HepG2 (cell line): ENCODE measurements at regions not wholly inside any gene's neighbourhood (a gene's known extent, or its start where the extent isn't known, plus 50 kb on each side); places are given as distances from the start of the nearest gene placed in this dataset.

Experiments
- CTCF ChIP-seq: sonication (generic); formaldehyde crosslinking; IDR thresholded peaks from 2 replicates; pipeline ENCODE4 v1.5.0; 2020; ENCODE audit warnings: mild to moderate bottlenecking, missing genetic modification reagents, moderate library complexity
- EP300 ChIP-seq, 3 experiments: sonication (generic) in 1 of 3; formaldehyde crosslinking in 1 of 3; IDR thresholded peaks; 2 replicates each; pipeline versions ENCODE4 v1.5.1 to v1.6.1; 2011 to 2020; ENCODE audit warnings: low read depth in 2 of 3, low read length in 2 of 3, borderline replicate concordance in 1 of 3, improper control_type of control experiment in 1 of 3, mild to moderate bottlenecking in 1 of 3, missing genetic modification reagents in 1 of 3, moderate library complexity in 1 of 3
- EZH2 ChIP-seq: conservative IDR thresholded peaks from 2 replicates; pipeline ENCODE4 v1.6.1; 2012; ENCODE audit warnings: mild to moderate bottlenecking, low read depth, low read length, moderate library complexity
- KLF11 ChIP-seq: IDR thresholded peaks from 2 replicates; pipeline ENCODE4 v1.6.1; 2016; ENCODE audit warnings: missing compliant biosample characterization
- POLR2A ChIP-seq, 2 experiments: IDR thresholded peaks; 2 replicates each; pipeline ENCODE4 v1.6.1; 2011; ENCODE audit warnings: low read depth in 2 of 2, low read length in 2 of 2, mild to moderate bottlenecking in 1 of 2, moderate library complexity in 1 of 2; ENCODE audit not compliant: insufficient read depth in 1 of 2
- RFXANK ChIP-seq: IDR thresholded peaks from 2 replicates; pipeline ENCODE4 v1.6.1; 2016
- TAF1 ChIP-seq: sonication (generic); formaldehyde crosslinking; IDR thresholded peaks from 2 replicates; pipeline ENCODE4 v1.4.0; 2020; ENCODE audit warnings: missing genetic modification reagents
- TRIM24 ChIP-seq: sonication (generic); formaldehyde crosslinking; IDR thresholded peaks from 2 replicates; pipeline ENCODE4 v1.8.0; 2022; ENCODE audit warnings: mild to moderate bottlenecking, missing genetic modification reagents
- ZNF318 ChIP-seq: sonication (generic); formaldehyde crosslinking; IDR thresholded peaks from 2 replicates; pipeline ENCODE4 v1.4.0; 2020; ENCODE audit warnings: mild to moderate bottlenecking, missing genetic modification reagents
- ZNF670 ChIP-seq: sonication (generic); formaldehyde crosslinking; IDR thresholded peaks from 2 replicates; pipeline ENCODE4 v1.8.0; 2022; ENCODE audit warnings: mild to moderate bottlenecking, missing genetic modification reagents, borderline replicate concordance
- ZNF687 ChIP-seq: sonication (generic); formaldehyde crosslinking; IDR thresholded peaks from 2 replicates; pipeline ENCODE4 v1.5.1; 2020; ENCODE audit warnings: mild to moderate bottlenecking, missing genetic modification reagents, moderate library complexity

GRCh38 chr2:2831633-2832032 is 500.6 kb upstream of the MYT1L start:
- TF ChIP-seq ZNF687: no peak
- TF ChIP-seq KLF11: no peak
- no peak for TF ChIP-seq TRIM24 (CRISPR knock-in tag)
- TF ChIP-seq ZNF670 (CRISPR knock-in tag): no peak
- TF ChIP-seq CTCF (CRISPR knock-in tag): peak; percentile 20
- TF ChIP-seq EP300 (IDR thresholded peaks at IDR 0.05; ENCODE audit: low read depth in 2 of 2, low read length in 2 of 2): no peak
- no peak for TF ChIP-seq EP300 (CRISPR knock-in tag; IDR thresholded peaks at IDR 0.05; ENCODE audit: borderline replicate concordance)
- no peak for TF ChIP-seq TAF1 (CRISPR knock-in tag)
- TF ChIP-seq POLR2A (IDR thresholded peaks at IDR 0.05; ENCODE audit: insufficient read depth in 1 of 2, low read depth in 2 of 2, low read length in 2 of 2): no peak
- no peak for TF ChIP-seq ZNF318
- no peak for TF ChIP-seq EZH2
- no peak for TF ChIP-seq RFXANK (CRISPR knock-in tag)
